ENCODE measurements at regions not wholly inside any gene's neighbourhood (a gene's known extent, or its start where the extent isn't known, plus 50 kb on each side); places are given as distances from the start of the nearest gene placed in this dataset.

DNA sequence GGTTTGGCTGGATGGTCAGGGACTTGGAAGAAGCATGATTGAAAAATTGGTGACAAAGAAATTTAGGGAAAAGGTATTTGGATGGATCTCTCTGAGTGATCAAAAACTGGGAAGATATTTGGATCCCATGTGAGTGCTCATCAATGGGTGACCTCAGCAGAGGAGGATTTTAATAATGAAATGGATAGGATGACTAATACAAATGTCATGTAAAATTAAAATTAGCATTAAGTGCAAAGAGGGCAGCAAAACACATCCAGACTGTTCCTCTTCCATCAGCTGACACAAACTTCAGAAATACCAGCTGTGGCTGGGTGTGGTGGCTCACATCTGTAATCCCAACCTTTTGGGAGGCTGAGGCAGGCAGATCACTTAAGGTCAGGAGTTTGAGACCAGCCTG lies 151.7 kb downstream of the THBS2 start:
- TF ChIP-seq, protein P1, sequence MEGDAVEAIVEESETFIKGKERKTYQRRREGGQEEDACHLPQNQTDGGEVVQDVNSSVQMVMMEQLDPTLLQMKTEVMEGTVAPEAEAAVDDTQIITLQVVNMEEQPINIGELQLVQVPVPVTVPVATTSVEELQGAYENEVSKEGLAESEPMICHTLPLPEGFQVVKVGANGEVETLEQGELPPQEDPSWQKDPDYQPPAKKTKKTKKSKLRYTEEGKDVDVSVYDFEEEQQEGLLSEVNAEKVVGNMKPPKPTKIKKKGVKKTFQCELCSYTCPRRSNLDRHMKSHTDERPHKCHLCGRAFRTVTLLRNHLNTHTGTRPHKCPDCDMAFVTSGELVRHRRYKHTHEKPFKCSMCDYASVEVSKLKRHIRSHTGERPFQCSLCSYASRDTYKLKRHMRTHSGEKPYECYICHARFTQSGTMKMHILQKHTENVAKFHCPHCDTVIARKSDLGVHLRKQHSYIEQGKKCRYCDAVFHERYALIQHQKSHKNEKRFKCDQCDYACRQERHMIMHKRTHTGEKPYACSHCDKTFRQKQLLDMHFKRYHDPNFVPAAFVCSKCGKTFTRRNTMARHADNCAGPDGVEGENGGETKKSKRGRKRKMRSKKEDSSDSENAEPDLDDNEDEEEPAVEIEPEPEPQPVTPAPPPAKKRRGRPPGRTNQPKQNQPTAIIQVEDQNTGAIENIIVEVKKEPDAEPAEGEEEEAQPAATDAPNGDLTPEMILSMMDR (IDR thresholded peaks at IDR 0.05), result no peak
- no peak for TF ChIP-seq EZH2 (IDR thresholded peaks at IDR 0.05; ENCODE audit: borderline replicate concordance, insufficient read depth, low read depth, low read length, poor library complexity, severe bottlenecking)

Data from B cell (primary cell).